ENCODE measurements at regions not wholly inside any gene's neighbourhood (a gene's known extent, or its start where the extent isn't known, plus 50 kb on each side); places are given as distances from the start of the nearest gene placed in this dataset.

DNA sequence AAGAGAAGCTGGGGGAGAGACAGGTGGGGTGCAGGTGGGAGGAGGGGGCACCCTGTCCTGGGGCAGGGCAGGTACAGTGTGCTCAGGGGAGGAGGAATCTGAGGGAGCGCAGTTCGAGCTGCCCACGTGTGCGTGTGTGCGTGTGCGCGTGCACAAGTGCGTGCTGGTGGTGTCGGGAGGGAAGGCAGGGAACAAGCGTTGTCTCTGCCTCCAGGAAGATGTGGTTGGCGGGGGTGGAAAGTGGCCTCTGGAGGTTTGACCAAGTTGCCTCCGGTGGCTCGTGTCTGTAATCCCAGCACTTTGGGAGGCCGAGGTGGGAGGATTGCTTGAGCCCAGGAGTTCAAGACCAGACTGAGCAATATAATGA, 49.9 kb upstream of the THY1 start:
- no peak for DNase-seq

Measured in SHP77 (cell line).